HG03097 (cell line): ENCODE measurements at regions not wholly inside any gene's neighbourhood (a gene's known extent, or its start where the extent isn't known, plus 50 kb on each side); places are given as distances from the start of the nearest gene placed in this dataset.
"Not testable (repeated sequence)": the region's sequence is repeated elsewhere in the genome, so short reads cannot be mapped to it uniquely, and the experiment has no call there.

Source experiments
- ATAC-seq: cut with Tn5 transposase; IDR thresholded peaks from one replicate; pipeline ENCODE4 v1.9.1; 2021; ENCODE audit not compliant: unreplicated experiment, low FRiP score

DNA sequence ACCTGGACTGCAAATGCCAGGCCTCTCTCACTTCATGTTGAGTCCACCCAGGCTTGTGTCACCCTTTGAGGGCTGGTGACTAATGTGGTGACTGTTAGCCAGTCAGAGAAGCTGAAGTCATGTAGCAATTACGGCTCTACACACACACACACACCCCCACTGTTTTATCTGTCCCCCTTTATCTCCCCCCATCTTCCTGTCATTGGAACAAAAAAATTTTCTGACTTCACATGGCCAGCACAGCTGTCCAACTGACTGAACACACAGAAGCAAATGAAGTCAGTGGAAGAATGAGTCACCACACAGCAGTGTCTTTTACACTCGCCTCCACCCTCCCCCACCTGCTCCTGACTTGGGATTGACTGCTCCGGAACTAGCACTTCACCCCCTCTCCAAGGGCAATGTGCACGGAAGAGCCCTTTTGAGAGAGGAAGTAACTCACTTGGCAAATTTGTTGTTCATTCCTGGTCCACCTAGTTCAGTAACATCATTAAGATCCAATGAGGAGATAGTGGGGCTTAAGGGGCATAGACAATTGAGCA lies 198.0 kb downstream of the RNF144B start:
- no peak for ATAC-seq

DNA sequence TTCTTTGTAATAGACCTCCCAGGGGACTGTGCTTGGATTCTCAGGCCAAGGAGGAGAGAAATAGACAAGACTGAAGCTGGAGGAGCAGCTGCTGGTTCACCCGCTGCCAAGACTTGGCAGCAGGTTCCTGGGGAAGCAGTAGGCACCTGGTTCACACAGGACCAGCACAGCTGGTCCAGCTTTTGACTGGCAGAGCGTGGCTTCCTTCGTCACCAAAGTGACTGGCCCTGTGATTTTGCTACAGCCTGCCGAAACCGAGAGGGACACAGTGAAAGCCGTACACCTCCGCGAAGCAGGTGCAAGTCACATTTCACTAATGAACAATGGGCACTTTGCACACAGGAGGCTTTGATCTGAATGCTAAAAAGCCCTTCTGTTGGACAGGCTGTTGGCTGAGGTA lies 199.0 kb downstream of the RNF144B start:
- ATAC-seq, result no peak

DNA sequence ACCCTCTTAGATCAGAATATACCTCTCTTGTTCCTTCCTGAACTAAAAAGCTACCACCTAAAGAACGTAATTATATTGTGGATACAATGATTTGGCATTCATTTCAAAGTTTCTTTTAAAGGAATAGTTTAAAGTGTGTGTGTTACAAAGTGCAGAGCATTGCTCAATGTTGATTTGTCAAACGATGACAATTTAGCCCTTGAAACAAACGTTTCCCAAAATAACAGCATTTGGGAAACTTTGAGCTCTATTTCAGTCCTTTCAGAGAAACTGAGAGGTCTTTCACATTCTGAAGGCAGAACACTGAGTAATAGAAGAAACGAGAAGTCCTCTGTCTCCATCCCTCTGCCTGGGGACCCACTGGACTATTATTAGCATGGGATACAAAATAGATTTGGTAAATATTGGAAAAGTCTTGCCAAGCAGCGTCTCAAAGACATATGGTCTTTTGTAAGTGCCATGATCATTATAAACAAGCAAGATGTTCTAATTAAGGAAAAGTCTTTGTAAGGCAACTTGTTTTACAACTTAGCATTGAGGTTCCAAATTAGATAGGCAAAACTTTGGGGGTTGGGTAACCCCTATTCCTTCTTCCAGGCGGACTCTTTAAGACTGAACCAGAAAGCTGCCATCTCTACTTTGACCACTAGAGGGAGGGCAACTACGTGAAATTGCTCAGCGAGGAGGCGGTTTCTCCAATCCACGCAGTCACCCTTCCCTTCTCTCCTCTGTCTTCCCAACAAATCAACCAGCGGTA lies 208.8 kb downstream of the RNF144B start:
- ATAC-seq, result peak; percentile 57

DNA sequence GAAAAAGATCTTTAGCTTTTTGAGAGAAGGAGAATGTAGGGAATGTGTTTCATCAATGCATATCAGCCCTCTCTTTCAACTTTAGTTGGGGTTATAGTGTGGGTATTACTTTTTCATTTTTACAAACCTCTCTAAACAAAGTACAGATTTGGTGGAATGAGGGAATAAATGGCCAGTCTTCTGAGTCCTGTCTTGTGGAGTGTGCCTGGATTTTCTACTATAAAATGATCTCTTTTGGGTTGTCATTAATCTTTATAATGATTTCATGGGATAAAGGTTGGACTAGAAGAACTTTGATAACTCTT lies 209.3 kb downstream of the RNF144B start:
- no peak for ATAC-seq

DNA sequence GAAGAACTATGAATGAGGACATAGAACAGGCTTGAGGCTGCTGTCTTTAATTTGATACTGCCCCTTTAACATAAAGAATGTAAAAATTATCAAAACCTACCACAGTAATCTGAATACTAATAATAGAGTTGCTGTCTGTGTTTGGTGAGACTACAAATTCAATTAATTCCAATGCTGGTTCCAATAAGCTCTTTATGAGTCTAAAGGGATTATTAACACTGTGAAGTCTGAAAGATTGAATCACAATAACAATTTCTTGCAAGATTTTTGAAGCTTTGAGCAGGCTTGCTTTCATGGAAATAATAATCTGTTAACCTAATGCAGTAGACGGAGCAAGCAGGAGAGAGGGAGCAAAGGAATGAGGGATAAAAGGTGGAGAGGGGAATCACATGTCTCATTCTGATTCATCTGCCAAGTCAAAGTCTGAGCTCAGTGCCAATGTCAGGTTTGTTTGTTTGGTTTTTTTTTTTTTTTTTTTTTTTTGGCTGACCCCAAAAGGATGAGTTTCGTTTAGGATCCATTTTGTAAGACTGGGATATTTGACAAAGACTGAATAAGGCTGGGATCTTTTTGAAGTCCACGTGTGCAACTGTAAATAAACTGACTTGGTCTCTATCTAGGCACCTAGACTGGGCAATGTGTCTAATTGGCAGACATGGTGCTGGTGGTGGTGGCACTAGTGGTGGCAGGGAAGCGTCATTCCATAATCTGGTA lies 211.6 kb downstream of the RNF144B start:
- ATAC-seq, result no peak

DNA sequence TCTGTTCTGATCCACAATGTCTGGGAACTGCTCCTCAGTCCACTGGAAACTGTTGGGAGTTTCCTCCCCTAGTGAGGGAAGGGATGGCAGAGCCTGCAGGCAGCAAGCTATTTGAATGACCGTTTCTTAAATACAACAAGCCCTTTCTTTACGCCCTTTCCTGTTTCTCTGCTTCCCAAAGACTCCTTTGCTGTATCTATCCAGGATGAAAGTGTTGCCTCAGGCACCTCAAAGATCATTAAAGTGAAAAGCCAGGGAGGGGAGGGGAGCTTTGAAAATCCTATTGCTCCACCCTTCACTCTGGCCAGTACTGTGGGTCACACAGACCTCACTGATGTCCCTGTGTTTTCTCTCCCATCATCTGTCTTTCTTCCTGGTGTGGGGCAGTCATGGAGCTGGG lies 213.1 kb downstream of the RNF144B start:
- ATAC-seq, result no peak

DNA sequence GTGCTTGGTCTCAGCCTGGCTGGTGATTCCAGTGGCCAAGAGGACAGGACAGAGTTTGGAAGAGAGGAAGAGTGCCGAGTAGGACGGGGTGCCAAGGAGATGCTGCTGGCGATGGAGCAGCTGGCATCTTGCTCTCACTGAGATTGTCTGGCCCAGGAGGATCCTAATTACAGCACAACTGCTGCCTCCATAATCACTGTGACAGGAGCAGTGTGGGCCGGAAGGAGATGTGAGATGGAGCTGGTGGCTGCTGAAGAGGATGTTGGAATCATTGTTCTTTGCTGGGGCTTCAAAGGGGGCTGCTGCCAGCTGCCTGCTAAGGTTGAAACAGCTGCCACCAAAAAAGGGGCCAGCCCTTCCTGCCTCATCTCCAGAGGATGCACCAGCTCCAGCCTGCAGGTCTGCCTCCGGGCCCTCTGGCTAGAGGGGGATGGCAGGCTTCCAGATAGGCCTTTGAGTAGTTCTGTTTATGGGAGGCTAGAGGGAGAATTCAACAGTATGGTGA lies 214.4 kb downstream of the RNF144B start:
- no peak for ATAC-seq

DNA sequence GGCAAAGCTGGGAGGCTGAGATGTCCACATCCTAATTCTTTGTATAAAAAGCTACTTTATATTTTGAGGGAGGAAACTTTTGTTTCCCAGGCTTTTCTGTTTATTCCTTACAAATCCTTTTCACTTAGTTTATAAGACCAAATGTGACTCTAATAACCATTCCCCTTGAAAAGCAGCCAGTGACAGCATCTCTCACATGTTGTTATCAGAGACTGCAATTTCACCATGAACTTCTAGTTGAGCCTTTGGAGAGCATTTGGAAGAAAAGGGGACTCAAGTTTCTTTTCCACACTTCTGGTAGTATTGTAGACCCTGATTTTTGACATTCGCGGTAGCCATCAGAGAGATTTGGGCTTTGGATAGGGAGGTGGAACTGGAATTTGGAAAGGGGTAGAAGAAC lies 215.8 kb downstream of the RNF144B start:
- ATAC-seq, result no peak

DNA sequence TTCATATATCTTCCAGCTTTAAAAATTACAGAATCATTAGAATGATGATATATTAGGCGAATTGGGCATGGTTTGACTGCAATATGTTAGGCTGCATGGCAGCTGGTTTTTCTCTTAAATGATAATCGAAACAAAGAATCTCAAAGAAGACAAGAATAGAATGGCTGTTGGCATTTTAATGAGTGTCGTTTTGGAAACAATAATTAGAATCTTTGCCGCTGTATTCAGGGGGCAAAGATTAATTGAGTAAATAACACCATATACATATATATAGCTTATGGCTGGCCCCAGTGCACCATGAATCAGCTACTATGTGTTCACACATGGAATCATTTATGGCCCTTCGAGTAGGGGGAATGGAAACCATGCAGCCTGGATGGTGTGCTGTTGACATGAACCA lies 216.2 kb downstream of the RNF144B start:
- no peak for ATAC-seq

DNA sequence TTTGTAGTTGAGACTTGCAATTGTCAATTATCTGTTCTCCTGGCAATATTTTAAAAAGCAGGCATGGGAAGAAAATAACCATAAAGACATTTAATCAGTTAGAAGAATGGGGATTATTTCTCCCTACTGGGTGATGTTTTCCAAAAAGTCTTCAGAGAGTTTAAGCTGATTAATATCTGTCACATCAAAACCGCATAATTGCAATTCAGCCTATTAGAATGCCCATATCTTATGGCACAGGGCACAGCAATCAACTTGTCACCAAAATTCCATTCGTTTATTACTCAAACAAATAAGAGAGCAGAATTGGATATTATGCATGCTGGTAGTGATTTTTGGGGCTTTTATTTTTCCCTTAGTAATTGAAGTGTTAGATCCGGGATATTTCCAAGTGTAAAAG lies 218.7 kb downstream of the RNF144B start:
- ATAC-seq, result no peak

DNA sequence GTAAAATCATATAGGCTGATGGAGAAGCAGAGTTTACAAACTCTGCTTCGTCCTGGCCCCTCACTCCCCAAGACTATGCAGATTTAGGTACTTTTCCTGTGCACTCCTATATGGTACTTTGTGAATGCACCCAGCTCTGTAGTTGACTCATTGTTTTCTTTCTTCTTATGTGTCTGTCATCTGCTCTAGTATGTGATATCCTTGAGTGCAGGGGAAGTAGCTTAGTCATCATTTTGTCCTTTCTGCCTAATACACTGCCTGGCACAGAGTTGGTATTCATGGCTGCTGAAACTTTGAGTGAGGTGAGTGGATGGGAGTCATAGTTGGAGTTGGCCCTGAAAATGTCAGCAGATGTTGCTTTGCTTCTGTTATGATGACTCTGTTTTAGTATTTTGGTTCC lies 222.6 kb downstream of the RNF144B start:
- ATAC-seq, result no peak

DNA sequence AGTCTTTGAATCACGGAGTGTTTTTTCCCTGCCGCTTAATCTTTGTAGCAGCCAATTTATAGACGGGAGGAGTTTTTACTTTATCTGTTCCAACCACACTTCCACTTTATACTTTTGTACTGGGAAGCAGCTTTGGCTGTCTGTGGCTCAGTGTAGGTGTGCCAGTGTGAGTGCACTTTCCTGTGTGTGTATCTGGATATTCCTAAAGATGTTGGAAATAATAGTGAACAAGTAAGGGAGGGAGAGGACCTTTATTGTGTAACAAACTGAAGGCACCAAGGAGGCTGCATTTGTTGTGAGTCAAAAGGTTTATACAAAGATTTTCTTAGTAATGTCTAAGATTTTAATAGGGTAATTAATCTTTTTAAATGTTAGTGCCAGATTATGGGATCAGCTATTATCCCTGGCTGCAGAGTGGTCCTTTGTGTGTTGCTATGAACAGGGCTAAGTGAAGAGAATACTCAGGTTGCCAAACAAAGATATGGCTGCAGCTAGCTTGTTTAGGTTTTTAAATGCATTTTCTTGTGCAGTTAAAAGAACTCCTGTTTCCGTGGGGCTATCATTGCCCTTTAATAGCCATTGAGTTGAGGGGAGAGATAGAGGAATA lies 226.3 kb downstream of the RNF144B start:
- no peak for ATAC-seq

DNA sequence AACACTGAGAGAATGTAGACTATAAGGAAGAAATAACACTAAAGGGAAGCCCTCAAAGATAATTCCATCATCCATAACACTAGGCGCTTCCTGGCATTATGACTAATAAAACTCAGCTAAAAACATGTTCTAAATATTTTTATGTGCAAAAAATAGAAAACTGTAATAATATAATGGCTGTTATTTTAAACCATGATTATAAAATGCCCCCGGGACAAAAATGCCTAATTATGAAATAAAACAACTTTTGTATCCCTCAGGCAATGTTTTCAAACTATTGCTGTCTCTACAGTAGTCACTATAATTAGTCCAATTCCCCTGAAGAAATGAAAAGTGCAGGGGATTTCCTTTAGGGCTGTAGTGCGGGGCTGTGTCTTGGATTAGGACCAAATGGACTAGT lies 242.4 kb downstream of the RNF144B start:
- ATAC-seq, result no peak

DNA sequence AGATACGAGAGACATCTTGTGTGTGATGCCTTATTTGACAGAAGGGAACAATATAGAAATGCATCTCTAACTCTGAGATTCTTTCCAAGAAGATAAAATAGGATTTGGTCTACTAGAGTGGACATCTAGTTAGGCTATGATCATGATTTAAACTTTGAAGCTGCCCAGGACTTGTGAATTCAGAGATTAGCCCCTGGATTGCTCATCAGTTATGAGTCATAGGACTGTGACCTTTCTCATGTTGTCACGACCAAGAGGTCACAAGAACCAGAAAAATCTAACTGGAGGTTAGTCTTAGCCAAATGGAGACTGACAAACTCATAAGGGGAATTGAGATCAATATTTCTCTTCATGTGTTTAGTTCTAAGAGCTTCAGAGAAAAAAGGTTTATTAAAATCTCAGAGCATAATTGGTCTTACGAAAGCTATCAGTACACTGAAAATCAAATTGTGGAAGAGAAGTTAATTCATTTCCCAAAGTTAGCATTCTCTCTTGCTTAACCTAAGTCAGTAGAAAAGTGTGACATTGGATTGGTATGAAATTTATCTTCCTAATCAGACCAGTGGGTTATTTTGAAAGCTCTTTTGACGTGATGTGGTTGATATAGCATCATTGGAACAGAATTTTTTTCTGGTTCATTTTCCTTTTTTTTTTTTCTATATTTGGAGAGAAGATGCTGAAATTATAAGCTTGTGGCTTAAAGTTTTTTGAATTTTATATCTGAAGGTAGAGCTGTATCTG lies 245.7 kb downstream of the RNF144B start:
- no peak for ATAC-seq

DNA sequence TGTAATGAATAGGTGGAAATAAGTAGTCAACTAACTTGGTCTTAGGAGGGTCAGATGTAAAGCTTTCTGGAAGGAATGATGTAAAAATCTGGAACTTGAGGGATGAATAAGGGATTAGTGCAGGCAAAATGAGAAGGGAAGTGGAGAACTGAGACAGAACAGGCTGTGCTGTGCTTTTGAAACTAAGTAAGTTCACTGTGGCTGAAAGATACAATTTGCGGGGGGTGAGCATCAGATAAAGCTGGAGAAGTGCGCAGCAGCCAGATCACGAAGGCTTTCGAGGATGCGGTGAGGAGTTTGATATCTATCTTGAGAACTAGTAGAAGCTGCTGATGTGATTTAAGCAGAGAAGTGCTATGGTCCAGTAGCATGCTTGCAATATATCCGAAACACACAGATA lies 247.8 kb downstream of the RNF144B start:
- no peak for ATAC-seq

DNA sequence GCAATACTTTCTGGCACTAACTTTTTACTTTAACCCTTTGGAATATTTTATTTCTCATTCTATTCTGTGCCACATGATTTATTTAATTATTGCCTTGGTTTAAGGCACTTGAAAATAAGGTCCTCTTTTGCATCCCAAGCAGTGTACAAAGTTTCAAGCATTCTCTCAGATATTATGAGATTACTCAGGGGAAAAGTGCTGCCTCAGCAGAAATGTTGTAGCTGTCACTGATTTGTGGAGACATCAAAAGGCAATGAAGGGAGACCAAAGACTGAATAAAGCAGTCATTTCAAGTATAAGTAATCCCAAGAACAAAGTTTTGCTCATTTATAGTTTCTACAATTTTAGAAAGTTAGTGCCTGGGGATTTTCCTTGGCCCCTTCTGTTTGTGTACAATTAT lies 253.0 kb downstream of the RNF144B start:
- ATAC-seq, result no peak

DNA sequence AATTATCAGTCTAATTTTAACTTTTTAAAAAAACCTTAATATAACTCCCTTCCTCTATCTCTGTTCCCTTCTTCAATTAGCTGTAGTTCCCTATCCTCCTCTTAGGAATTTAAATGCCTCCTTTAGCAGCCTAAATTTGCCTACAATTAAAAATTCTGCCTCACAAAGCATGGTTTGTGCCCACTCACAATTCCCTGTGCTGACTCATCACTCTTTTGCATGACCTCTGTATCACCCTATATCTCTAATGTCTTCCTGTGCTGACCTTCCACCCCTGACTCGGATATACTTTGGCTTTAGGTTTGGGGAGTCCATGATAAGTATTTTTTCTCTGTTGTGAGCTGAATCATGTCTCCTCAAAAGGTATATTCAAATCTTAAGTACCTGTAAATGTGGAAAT lies 253.6 kb downstream of the RNF144B start:
- no peak for ATAC-seq

DNA sequence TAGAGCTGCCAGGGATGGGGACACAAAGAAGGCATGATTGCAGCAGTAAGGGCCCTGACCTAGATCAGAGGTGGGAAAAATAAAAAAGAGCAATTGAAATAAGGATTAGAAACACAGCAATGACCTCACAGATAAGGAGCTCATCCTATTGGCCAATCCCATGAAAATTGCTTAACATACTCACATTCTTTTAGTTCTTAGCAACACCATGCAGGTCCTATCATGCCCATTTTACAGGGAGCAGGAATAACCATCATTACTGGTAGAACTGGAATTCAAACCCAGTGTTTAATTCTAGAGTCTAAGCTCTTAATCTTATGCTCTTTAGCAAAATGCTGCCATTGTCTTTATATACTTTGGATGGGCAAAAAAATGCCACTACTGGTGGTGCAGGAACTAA lies 267.7 kb downstream of the RNF144B start:
- ATAC-seq, result no peak

DNA sequence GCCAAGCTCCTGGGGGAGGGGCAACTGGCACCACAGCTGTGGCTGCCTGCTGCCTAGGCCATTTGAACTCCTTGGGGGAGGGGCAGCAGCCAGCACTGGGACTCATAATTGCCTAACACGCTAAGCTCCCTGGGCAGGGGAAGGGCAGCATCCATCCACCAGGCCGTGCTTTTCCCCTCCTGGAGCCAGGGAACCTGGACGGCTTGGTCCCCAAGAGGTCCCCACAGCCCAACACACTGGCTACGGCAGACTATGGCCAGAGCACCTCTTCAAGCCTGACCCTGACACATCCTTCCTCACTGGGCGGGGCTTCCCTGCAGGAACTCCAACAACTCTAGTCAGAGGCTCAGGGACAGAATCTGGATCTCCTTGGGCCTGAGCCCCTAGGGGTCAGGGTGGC lies 269.4 kb downstream of the RNF144B start:
- no peak for ATAC-seq

DNA sequence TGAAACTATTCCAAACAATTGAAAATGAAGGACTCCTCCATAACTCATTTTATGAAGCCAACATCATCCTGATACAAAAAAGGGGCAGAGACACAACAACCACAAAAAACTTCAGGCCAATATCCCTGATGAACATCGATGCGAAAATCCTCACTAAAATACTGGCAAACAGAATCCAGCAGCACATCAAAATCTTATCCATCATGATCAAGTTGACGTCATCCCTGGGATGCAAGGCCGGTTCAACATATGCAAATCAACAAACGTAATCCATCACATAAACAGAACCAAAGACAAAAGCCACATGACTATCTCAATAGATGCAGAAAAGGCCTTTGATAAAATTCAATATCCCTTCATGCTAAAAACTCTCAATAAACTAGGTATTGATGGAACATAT lies 272.8 kb downstream of the RNF144B start:
- not testable (repeated sequence) for ATAC-seq

DNA sequence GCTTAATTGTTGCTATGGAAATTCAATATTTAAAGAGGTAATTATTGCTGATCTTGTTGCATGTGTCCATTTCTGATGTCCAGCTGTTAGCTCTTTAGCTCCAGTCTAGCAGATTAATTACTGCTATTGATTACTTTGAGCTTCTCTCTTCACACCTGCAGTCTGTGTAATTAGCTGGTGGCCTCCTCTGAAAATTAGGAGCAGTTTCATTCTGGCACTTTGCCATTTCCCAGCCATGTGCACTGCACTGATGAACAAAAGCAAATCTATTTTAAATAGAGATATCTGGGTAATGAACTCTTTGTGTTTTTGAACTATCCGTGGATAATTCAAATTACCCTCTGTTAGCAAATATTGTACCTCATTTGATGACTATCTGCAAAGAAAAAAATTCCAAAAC lies 275.9 kb downstream of the RNF144B start:
- no peak for ATAC-seq
